ENCODE measurements at regions not wholly inside any gene's neighbourhood (a gene's known extent, or its start where the extent isn't known, plus 50 kb on each side); places are given as distances from the start of the nearest gene placed in this dataset.
"Not testable (repeated sequence)": the region's sequence is repeated elsewhere in the genome, so short reads cannot be mapped to it uniquely, and the experiment has no call there.

GRCh38 chr1:164021813-164022212 is 537.2 kb upstream of the PBX1 start:
- no peak for DNase-seq

- no peak for DNase-seq
Measured at GRCh38 chr1:164033782-164034181, 525.2 kb upstream of the PBX1 start.

GRCh38 chr1:164040754-164041153 is 518.2 kb upstream of the PBX1 start:
- DNase-seq: no peak

GRCh38 chr1:164051782-164052181 is 507.2 kb upstream of the PBX1 start:
- DNase-seq: no peak

GRCh38 chr1:164054331-164054730 is 504.7 kb upstream of the PBX1 start:
- no peak for DNase-seq

- no peak for DNase-seq
Measured at GRCh38 chr1:164058198-164058597, 500.8 kb upstream of the PBX1 start.

- no peak for DNase-seq
Measured at GRCh38 chr1:164061528-164061927, 497.5 kb upstream of the PBX1 start.

GRCh38 chr1:164064501-164064900 is 494.5 kb upstream of the PBX1 start:
- DNase-seq: no peak

- no peak for DNase-seq
Measured at GRCh38 chr1:164071288-164071687, 487.7 kb upstream of the PBX1 start.

- DNase-seq: no peak
Measured at GRCh38 chr1:164086832-164087231, 472.2 kb upstream of the PBX1 start.

GRCh38 chr1:164087906-164088453 is 471.0 kb upstream of the PBX1 start:
- no peak for DNase-seq

- no peak for DNase-seq
Measured at GRCh38 chr1:164092603-164093353, 466.2 kb upstream of the PBX1 start.

- no peak for DNase-seq
Measured at GRCh38 chr1:164093543-164093942, 465.4 kb upstream of the PBX1 start.

GRCh38 chr1:164101802-164102201 is 457.2 kb upstream of the PBX1 start:
- no peak for DNase-seq

- DNase-seq: no peak
Measured at GRCh38 chr1:164131949-164132348, 427.0 kb upstream of the PBX1 start.

- no peak for DNase-seq
Measured at GRCh38 chr1:164137273-164137925, 421.6 kb upstream of the PBX1 start.

GRCh38 chr1:164141797-164142196 is 417.2 kb upstream of the PBX1 start:
- no peak for DNase-seq

- no peak for DNase-seq
Measured at GRCh38 chr1:164154622-164155021, 404.4 kb upstream of the PBX1 start.

- DNase-seq: no peak
Measured at GRCh38 chr1:164155347-164155746, 403.6 kb upstream of the PBX1 start.

- DNase-seq: no peak
Measured at GRCh38 chr1:164163289-164163849, 395.6 kb upstream of the PBX1 start.

GRCh38 chr1:164165466-164165865 is 393.5 kb upstream of the PBX1 start:
- DNase-seq: no peak

- DNase-seq: not testable (repeated sequence)
Measured at GRCh38 chr1:164166454-164166853, 392.5 kb upstream of the PBX1 start.

- DNase-seq: no peak
Measured at GRCh38 chr1:164177118-164177517, 381.9 kb upstream of the PBX1 start.

- no peak for DNase-seq
Measured at GRCh38 chr1:164180824-164181223, 378.2 kb upstream of the PBX1 start.
